ENCODE measurements at regions not wholly inside any gene's neighbourhood (a gene's known extent, or its start where the extent isn't known, plus 50 kb on each side); places are given as distances from the start of the nearest gene placed in this dataset.

DNA sequence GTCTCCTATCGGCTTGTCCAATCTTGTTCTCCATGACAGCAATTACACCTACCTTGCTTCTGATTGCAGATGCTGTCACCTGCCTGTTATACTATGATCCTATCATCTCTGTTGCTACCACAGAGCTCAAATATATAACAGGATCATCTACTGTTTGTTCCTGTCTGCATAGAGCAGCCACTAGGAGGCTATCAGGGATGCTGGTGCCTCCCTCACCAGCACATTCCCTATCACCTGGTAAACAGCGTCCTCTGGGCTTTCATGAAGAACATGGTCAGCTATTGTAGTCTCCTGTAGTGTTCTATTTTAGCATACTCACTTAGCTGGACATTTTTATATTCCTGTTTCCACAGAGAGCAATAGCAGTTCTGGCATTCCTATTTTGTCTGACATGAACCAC lies 87.8 kb upstream of the FAT3 start:
- no peak for DNase-seq (ENCODE audit: low spot score in 2 of 2, unreplicated experiment in 2 of 2)
- Mint-ChIP-seq H3K9me3 (peaks cover 8% of the 10 kb centered on the region), H3K36me3 (no peaks in the 10 kb centered on the region), H3K4me1 (no peaks in the 10 kb centered on the region), H3K27me3 (ENCODE audit: low read depth) (no peaks in the 10 kb centered on the region), H3K27ac (no peak overlapping the region), H3K4me3 (no peak overlapping the region)
- TF ChIP-seq, protein P1, sequence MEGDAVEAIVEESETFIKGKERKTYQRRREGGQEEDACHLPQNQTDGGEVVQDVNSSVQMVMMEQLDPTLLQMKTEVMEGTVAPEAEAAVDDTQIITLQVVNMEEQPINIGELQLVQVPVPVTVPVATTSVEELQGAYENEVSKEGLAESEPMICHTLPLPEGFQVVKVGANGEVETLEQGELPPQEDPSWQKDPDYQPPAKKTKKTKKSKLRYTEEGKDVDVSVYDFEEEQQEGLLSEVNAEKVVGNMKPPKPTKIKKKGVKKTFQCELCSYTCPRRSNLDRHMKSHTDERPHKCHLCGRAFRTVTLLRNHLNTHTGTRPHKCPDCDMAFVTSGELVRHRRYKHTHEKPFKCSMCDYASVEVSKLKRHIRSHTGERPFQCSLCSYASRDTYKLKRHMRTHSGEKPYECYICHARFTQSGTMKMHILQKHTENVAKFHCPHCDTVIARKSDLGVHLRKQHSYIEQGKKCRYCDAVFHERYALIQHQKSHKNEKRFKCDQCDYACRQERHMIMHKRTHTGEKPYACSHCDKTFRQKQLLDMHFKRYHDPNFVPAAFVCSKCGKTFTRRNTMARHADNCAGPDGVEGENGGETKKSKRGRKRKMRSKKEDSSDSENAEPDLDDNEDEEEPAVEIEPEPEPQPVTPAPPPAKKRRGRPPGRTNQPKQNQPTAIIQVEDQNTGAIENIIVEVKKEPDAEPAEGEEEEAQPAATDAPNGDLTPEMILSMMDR (IDR thresholded peaks at IDR 0.05; ENCODE audit: unreplicated experiment): no peak

DNA sequence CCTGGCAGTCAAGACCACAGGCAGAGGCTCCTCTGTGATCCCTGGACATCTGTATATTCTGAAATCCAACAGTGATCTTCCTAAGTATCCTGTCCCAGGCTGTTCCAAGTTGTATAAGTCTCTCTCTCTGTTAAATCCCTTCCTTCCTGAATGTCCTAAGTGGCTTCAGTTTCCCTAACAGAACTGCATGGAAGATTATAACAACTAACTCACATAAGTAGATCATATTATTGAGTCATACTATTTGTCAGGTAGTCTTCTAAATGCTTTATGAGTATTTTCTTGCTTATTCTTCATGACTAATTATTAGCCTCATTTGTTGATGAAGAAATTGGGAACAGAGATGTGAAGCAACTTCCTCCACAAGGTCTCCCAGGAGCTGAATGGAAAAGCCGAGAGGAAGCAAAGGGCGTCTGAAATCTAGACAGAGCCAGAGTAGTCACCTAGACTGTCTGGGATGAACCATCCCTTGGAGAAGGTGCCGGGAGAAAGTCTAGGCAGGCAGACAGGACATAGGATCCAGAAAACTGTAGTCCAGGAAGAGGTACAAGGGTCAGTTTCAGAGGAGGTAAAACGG lies 93.2 kb upstream of the FAT3 start:
- TF ChIP-seq, protein P1 (IDR thresholded peaks at IDR 0.05; ENCODE audit: unreplicated experiment): no peak
- no peaks in the 10 kb centered on the region for H3K27me3 Mint-ChIP-seq (ENCODE audit: low read depth)
- H3K4me1 Mint-ChIP-seq: peaks cover 2% of the 10 kb centered on the region
- no peak for DNase-seq (ENCODE audit: low spot score in 2 of 2, unreplicated experiment in 2 of 2)
- no peak overlapping the region for H3K27ac Mint-ChIP-seq
- H3K9me3 Mint-ChIP-seq: peaks cover 8% of the 10 kb centered on the region
- H3K4me3 Mint-ChIP-seq: no peak overlapping the region
- H3K36me3 Mint-ChIP-seq: no peaks in the 10 kb centered on the region

DNA sequence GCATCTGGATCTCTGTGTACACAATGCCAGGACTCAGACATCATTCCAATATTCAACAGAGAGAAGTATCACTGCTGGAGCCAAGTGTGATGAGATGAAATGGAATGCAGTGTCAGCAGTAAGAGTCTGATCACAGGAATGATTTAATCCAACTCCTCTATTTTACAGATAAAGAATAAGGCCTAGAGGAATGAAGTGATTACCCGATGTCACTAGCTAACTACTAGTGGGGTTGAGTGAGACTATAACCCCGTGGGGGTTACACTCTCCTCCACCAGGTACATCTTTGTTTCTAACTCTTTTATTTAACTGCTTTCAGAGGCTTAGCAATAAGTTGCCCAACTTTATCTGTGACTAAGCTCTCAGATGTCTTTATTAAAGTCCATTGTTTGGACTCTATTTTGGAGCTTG lies 94.2 kb upstream of the FAT3 start:
- Mint-ChIP-seq H3K27me3 (ENCODE audit: low read depth) (no peaks in the 10 kb centered on the region), H3K4me1 (peaks cover 2% of the 10 kb centered on the region), H3K9me3 (peaks cover 8% of the 10 kb centered on the region), H3K4me3 (no peak overlapping the region), H3K27ac (no peak overlapping the region), H3K36me3 (no peaks in the 10 kb centered on the region)
- TF ChIP-seq, protein P1 (IDR thresholded peaks at IDR 0.05; ENCODE audit: unreplicated experiment): no peak
- no peak for DNase-seq (ENCODE audit: low spot score in 2 of 2, unreplicated experiment in 2 of 2)

DNA sequence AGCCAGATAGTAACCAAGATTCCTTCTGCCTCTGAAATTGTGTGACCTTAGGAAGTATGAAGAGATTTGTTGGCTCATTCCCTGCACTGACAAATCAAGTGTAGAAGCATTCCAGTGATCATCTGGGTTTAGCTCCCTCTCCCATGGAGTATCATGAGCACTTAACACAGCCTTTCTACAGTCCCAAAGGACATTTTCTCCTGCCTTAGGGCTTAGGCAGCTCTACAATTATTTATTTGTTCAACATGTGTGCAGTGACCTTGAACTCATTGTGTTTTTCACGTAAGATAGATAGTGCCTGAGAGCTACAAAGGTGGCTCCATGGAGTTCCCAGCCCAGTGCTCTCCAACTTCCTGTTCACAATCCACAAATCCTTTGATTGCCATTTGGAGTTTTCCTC lies 94.8 kb upstream of the FAT3 start:
- H3K4me3 Mint-ChIP-seq: no peak overlapping the region
- peaks cover 2% of the 10 kb centered on the region for H3K4me1 Mint-ChIP-seq
- H3K9me3 Mint-ChIP-seq: peaks cover 4% of the 10 kb centered on the region
- H3K36me3 Mint-ChIP-seq: no peaks in the 10 kb centered on the region
- no peak overlapping the region for H3K27ac Mint-ChIP-seq
- no peak for DNase-seq (ENCODE audit: low spot score in 2 of 2, unreplicated experiment in 2 of 2)
- TF ChIP-seq, protein P1 (IDR thresholded peaks at IDR 0.05; ENCODE audit: unreplicated experiment): no peak
- no peaks in the 10 kb centered on the region for H3K27me3 Mint-ChIP-seq (ENCODE audit: low read depth)

DNA sequence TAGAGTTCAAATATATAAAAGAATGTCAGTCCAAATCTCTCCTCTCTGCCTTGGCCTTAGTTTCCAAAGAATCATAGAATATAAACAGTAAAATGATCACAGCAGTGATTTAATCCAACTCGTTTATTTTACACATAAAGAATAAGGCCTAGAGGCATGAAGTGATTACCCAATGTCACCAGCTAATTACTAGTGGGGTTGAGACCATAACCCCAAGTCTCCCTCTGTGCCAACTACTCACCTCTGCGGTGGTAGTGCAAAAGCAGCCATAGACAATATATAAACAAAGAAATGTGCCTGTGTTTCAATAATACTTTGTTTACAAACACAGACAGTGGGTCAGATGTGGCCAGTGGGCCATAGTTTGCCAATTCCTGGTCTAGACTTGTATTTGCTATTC lies 96.6 kb upstream of the FAT3 start:
- Mint-ChIP-seq H3K4me1 (peaks cover 6% of the 10 kb centered on the region), H3K4me3 (no peak overlapping the region), H3K36me3 (no peaks in the 10 kb centered on the region), H3K27ac (no peak overlapping the region), H3K9me3 (no peaks in the 10 kb centered on the region), H3K27me3 (ENCODE audit: low read depth) (no peaks in the 10 kb centered on the region)
- no peak for DNase-seq (ENCODE audit: low spot score in 2 of 2, unreplicated experiment in 2 of 2)
- TF ChIP-seq, protein P1 (IDR thresholded peaks at IDR 0.05; ENCODE audit: unreplicated experiment): no peak

DNA sequence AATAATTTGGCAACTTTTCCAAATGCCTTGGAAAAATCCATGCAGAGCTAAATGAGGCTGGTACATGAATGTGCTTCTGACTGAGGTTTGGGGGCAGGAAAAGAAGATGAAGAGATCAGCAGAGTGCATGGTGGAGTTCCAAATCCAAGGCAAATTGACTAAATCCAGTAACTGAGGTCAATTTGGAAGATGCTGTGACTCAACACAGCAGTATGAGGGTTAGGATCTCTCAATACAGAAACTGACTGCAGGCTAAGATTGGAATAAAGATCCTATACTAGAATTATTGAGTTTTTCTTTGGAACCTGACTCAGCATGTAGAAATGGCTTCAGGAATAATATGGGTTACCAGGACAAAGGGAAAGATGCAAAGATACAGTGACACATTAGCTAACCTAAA lies 99.3 kb upstream of the FAT3 start:
- Mint-ChIP-seq H3K27ac (no peak overlapping the region), H3K4me3 (no peak overlapping the region), H3K9me3 (peaks cover 4% of the 10 kb centered on the region), H3K36me3 (no peaks in the 10 kb centered on the region), H3K4me1 (peaks cover 5% of the 10 kb centered on the region), H3K27me3 (ENCODE audit: low read depth) (no peaks in the 10 kb centered on the region)
- TF ChIP-seq, protein P1 (IDR thresholded peaks at IDR 0.05; ENCODE audit: unreplicated experiment): no peak
- no peak for DNase-seq (ENCODE audit: low spot score in 2 of 2, unreplicated experiment in 2 of 2)

Measured in mesothelial cell of epicardium (in vitro differentiated cells).